H9 (cell line): ENCODE measurements at regions not wholly inside any gene's neighbourhood (a gene's known extent, or its start where the extent isn't known, plus 50 kb on each side); places are given as distances from the start of the nearest gene placed in this dataset.

Experiments
- DNase-seq: peaks from one replicate; pipeline ENCODE4 v3.0.0-alpha.2; 2017
- H2AFZ ChIP-seq: one replicate; pipeline ENCODE4 v1.6.1; 2013; ENCODE audit warnings: mild to moderate bottlenecking, low read length, control low read depth, moderate library complexity
- H2AK5ac ChIP-seq: 2 replicates; pipeline ENCODE4 v1.6.1; 2013; ENCODE audit warnings: low read length, control low read depth, mixed read lengths; ENCODE audit not compliant: insufficient read length
- H2BK120ac ChIP-seq: one replicate; pipeline ENCODE4 v1.6.1; 2013; ENCODE audit warnings: low read depth, mild to moderate bottlenecking, low read length, control low read depth, inconsistent platforms; ENCODE audit not compliant: poor library complexity, severe bottlenecking
- H2BK12ac ChIP-seq: 2 replicates; pipeline ENCODE4 v1.6.1; 2013; ENCODE audit warnings: low read length, control low read depth, mixed read lengths, low read depth; ENCODE audit not compliant: insufficient read length
- H2BK15ac ChIP-seq: 2 replicates; pipeline ENCODE4 v1.6.1; 2013; ENCODE audit warnings: low read depth, low read length, control low read depth
- H2BK20ac ChIP-seq: one replicate; pipeline ENCODE4 v1.6.1; 2013; ENCODE audit warnings: low read depth, mild to moderate bottlenecking, low read length, control low read depth, inconsistent platforms; ENCODE audit not compliant: poor library complexity, severe bottlenecking
- H2BK5ac ChIP-seq: 2 replicates; pipeline ENCODE4 v1.6.1; 2013; ENCODE audit warnings: low read length, control low read depth, mixed read lengths; ENCODE audit not compliant: insufficient read length
- H3K14ac ChIP-seq: 2 replicates; pipeline ENCODE4 v1.6.1; 2013; ENCODE audit warnings: low read length, control low read depth; ENCODE audit not compliant: insufficient read depth
- H3K18ac ChIP-seq: 2 replicates; pipeline ENCODE4 v1.6.1; 2013; ENCODE audit warnings: low read depth, mild to moderate bottlenecking, mixed read lengths, low read length, control low read depth; ENCODE audit not compliant: insufficient read length
- H3K23ac ChIP-seq: 2 replicates; pipeline ENCODE4 v1.6.1; 2013; ENCODE audit warnings: low read length, control low read depth, mixed read lengths, low read depth; ENCODE audit not compliant: insufficient read length
- H3K23me2 ChIP-seq: 2 replicates; pipeline ENCODE4 v1.6.1; 2013; ENCODE audit warnings: low read depth, mild to moderate bottlenecking, mixed read lengths, low read length, control low read depth; ENCODE audit not compliant: insufficient read length, poor library complexity, severe bottlenecking
- H3K27ac ChIP-seq: 2 replicates; pipeline ENCODE4 v1.5.1; 2013; ENCODE audit warnings: low read length, control low read depth, mixed read lengths, low read depth; ENCODE audit not compliant: insufficient read length
- H3K27me3 ChIP-seq: 2 replicates; pipeline ENCODE4 v1.6.1; 2013; ENCODE audit warnings: low read length, control low read depth, inconsistent platforms; ENCODE audit not compliant: insufficient read depth
- H3K4ac ChIP-seq: 2 replicates; pipeline ENCODE4 v1.6.1; 2013; ENCODE audit warnings: low read depth, mild to moderate bottlenecking, control low read depth, inconsistent platforms, low read length, moderate library complexity
- H3K4me1 ChIP-seq: 2 replicates; pipeline ENCODE4 v1.6.1; 2013; ENCODE audit warnings: low read length, control low read depth, inconsistent platforms; ENCODE audit not compliant: insufficient read depth
- H3K4me2 ChIP-seq: 2 replicates; pipeline ENCODE4 v1.6.1; 2013; ENCODE audit warnings: low read length, control low read depth, mixed read lengths; ENCODE audit not compliant: insufficient read length, insufficient read depth
- H3K56ac ChIP-seq: 2 replicates; pipeline ENCODE4 v1.6.1; 2013; ENCODE audit warnings: low read depth, mild to moderate bottlenecking, mixed read lengths, low read length, control low read depth; ENCODE audit not compliant: insufficient read length
- H3K79me1 ChIP-seq: 2 replicates; pipeline ENCODE4 v1.6.1; 2013; ENCODE audit warnings: low read depth, mild to moderate bottlenecking, moderate library complexity, low read length, control low read depth, inconsistent platforms; ENCODE audit not compliant: insufficient read depth, poor library complexity, severe bottlenecking
- H3K79me2 ChIP-seq: 2 replicates; pipeline ENCODE4 v1.6.1; 2013; ENCODE audit warnings: low read length, control low read depth, inconsistent platforms; ENCODE audit not compliant: insufficient read depth
- H3K9ac ChIP-seq: 2 replicates; pipeline ENCODE4 v1.6.1; 2013; ENCODE audit warnings: low read length, control low read depth, mixed read lengths; ENCODE audit not compliant: insufficient read length; ENCODE audit errors: extremely low read depth
- H3K9me3 ChIP-seq: one replicate; pipeline ENCODE4 v1.6.1; 2013; ENCODE audit warnings: low read depth, low read length, inconsistent platforms; ENCODE audit not compliant: control insufficient read depth
- H3T11ph ChIP-seq: one replicate; pipeline ENCODE4 v1.6.1; 2013; ENCODE audit warnings: mild to moderate bottlenecking, low read length, control low read depth, inconsistent platforms
- H4K20me1 ChIP-seq: one replicate; pipeline ENCODE4 v1.6.1; 2013; ENCODE audit not compliant: control insufficient read depth, insufficient read length, insufficient read depth
- H4K5ac ChIP-seq: 2 replicates; pipeline ENCODE4 v1.6.1; 2013; ENCODE audit warnings: low read depth, mild to moderate bottlenecking, mixed read lengths, low read length, control low read depth; ENCODE audit not compliant: insufficient read length
- H4K8ac ChIP-seq: replicated peaks from 2 replicates; pipeline ENCODE4 v1.6.1; 2013; ENCODE audit warnings: low read length, control low read depth, mixed read lengths, low read depth; ENCODE audit not compliant: insufficient read length
- H4K91ac ChIP-seq: 2 replicates; pipeline ENCODE4 v1.6.1; 2013; ENCODE audit warnings: low read depth, mild to moderate bottlenecking, moderate library complexity, mixed read lengths, low read length, control low read depth; ENCODE audit not compliant: insufficient read length
- H3K27ac Mint-ChIP-seq, 3 experiments: 2 replicates in 2 of 3; 3 replicates in 1 of 3; pipeline ENCODE4 v1.8.0; 2020 to 2021; ENCODE audit warnings: mixed read lengths in 3 of 3, mild to moderate bottlenecking in 1 of 3, moderate library complexity in 1 of 3
- H3K27me3 Mint-ChIP-seq: 2 replicates; pipeline ENCODE4 v1.8.0; 2021; ENCODE audit warnings: low read depth, mild to moderate bottlenecking, moderate library complexity, mixed read lengths
- H3K36me3 Mint-ChIP-seq, 3 experiments: 2 replicates in 2 of 3; 3 replicates in 1 of 3; pipeline ENCODE4 v1.8.0; 2020 to 2021; ENCODE audit warnings: low read depth in 3 of 3, mixed read lengths in 3 of 3; ENCODE audit not compliant: insufficient read depth in 1 of 3
- H3K4me1 Mint-ChIP-seq, 2 experiments: 2 replicates each; pipeline ENCODE4 v1.8.0; 2020; ENCODE audit warnings: mixed read lengths in 2 of 2
- H3K4me3 Mint-ChIP-seq, 2 experiments: 2 replicates in 1 of 2; 3 replicates in 1 of 2; pipeline ENCODE4 v1.8.0; 2020 to 2021; ENCODE audit warnings: mild to moderate bottlenecking in 2 of 2, mixed read lengths in 2 of 2, moderate library complexity in 1 of 2
- H3K9me3 Mint-ChIP-seq, 2 experiments: 2 replicates in 1 of 2; 3 replicates in 1 of 2; pipeline ENCODE4 v1.8.0; 2020; ENCODE audit warnings: mild to moderate bottlenecking in 2 of 2, mixed read lengths in 2 of 2, moderate library complexity in 1 of 2
- CTCF ChIP-seq: fragments of 200-600 bp; sonication (generic); conservative IDR thresholded peaks from 3 replicates; pipeline ENCODE4 v1.8.0; 2021; ENCODE audit warnings: antibody characterized with exemption, mild to moderate bottlenecking
- WGBS: extraction: QIAGEN DNeasy Blood & Tissue Kit; methylation state at CpG from one replicate; pipeline ENCODE4 v1.1.7; 2013; ENCODE audit warnings: missing lambda C conversion rate, low lambda C conversion rate, mixed read lengths; ENCODE audit not compliant: insufficient read length; ENCODE audit errors: extremely low coverage; 5-methylcytosine and 5-hydroxymethylcytosine counted together

GRCh38 chr4:54400802-54401201, 171.7 kb downstream of the PDGFRA start:
- H2BK15ac ChIP-seq: no peak overlapping the region
- Mint-ChIP-seq H3K4me3 (no peak overlapping the region), H3K36me3 (no peaks in the 10 kb centered on the region), H3K27me3 (no peaks in the 10 kb centered on the region), H3K4me1 (0 out of 4 replicates have a peak, but pooled peaks cover 0 to 3% of the 10 kb centered on the region in 2 experiments), H3K27ac (no peak overlapping the region), H3K9me3 (no peaks in the 10 kb centered on the region)
- DNase-seq: no peak
- TF ChIP-seq CTCF: no peak
- no peak overlapping the region for H2BK20ac ChIP-seq
- H3K23ac ChIP-seq: no peak overlapping the region
- H3K4me1 ChIP-seq: no peaks in the 10 kb centered on the region
- no peaks in the 10 kb centered on the region for H3K79me1 ChIP-seq
- no peaks in the 10 kb centered on the region for H3K79me2 ChIP-seq
- no peak overlapping the region for H4K91ac ChIP-seq
- H4K8ac ChIP-seq: no peak overlapping the region
- no peak overlapping the region for H3K56ac ChIP-seq
- H3K27ac ChIP-seq: no peak overlapping the region
- H3T11ph ChIP-seq: no peak overlapping the region
- no peak overlapping the region for H3K9ac ChIP-seq
- H3K23me2 ChIP-seq: no peaks in the 10 kb centered on the region
- no peaks in the 10 kb centered on the region for H4K20me1 ChIP-seq
- H4K5ac ChIP-seq: no peak overlapping the region
- WGBS: no CpG with 5 or more reads among the region's 3 CpGs
- no peak overlapping the region for H3K4ac ChIP-seq
- H3K14ac ChIP-seq: no peak overlapping the region
- no peak overlapping the region for H3K4me2 ChIP-seq
- no peak overlapping the region for H3K18ac ChIP-seq
- no peak overlapping the region for H2AK5ac ChIP-seq
- H2BK5ac ChIP-seq: no peak overlapping the region
- no peak overlapping the region for H2AFZ ChIP-seq
- H2BK120ac ChIP-seq: no peak overlapping the region
- H3K27me3 ChIP-seq: no peaks in the 10 kb centered on the region
- no peaks in the 10 kb centered on the region for H3K9me3 ChIP-seq
- H2BK12ac ChIP-seq: no peak overlapping the region
